Activated CD8-positive, alpha-beta T cell treated with anti-CD3 and anti-CD28 coated beads for 36 hours (primary cell): ENCODE measurements at regions not wholly inside any gene's neighbourhood (a gene's known extent, or its start where the extent isn't known, plus 50 kb on each side); places are given as distances from the start of the nearest gene placed in this dataset.
"Not testable (repeated sequence)": the region's sequence is repeated elsewhere in the genome, so short reads cannot be mapped to it uniquely, and the experiment has no call there.

ENCODE experiments used
- ATAC-seq: fragments of 200-7000 bp; cut with Tn5 transposase; one replicate; pipeline ENCODE4 v1.10.0; 2021; ENCODE audit warnings: mild to moderate bottlenecking, moderate library complexity
- CTCF ChIA-PET: fragments of 350-600 bp; sonication (Branson Sonifier 250); formaldehyde crosslinking; loops from one replicate; lab custom pipeline; 2021; ENCODE audit warnings: antibody characterized with exemption; lab: Charles Lee
- POLR2A ChIA-PET: fragments of 350-600 bp; sonication (Branson Sonifier 250); formaldehyde crosslinking; loops from one replicate; lab custom pipeline; 2021; ENCODE audit warnings: antibody characterized with exemption; lab: Charles Lee
- DNase-seq: peaks from one replicate; pipeline ENCODE4 v3.0.0-alpha.2; 2020
- H3K27ac Mint-ChIP-seq: one replicate; pipeline ENCODE4 v1.8.0; 2021; ENCODE audit warnings: mild to moderate bottlenecking, mixed read lengths
- H3K27me3 Mint-ChIP-seq: one replicate; pipeline ENCODE4 v1.8.0; 2021; ENCODE audit warnings: mixed read lengths
- H3K36me3 Mint-ChIP-seq: one replicate; pipeline ENCODE4 v1.8.0; 2021; ENCODE audit warnings: low read depth, mixed read lengths
- H3K4me1 Mint-ChIP-seq: one replicate; pipeline ENCODE4 v1.8.0; 2021; ENCODE audit warnings: low read depth, mixed read lengths
- H3K4me3 Mint-ChIP-seq: one replicate; pipeline ENCODE4 v1.8.0; 2021; ENCODE audit warnings: mild to moderate bottlenecking, moderate library complexity, mixed read lengths
- H3K9me3 Mint-ChIP-seq: one replicate; pipeline ENCODE4 v1.8.0; 2021; ENCODE audit warnings: mixed read lengths
- intact Hi-C: fragments of 100-400 bp; cut with micrococcal nuclease; formaldehyde crosslinking; loops from one replicate; pipeline ENCODE4 v1.10.0; 2022
- TF ChIP-seq, protein P1 (sequence below): fragments of 200-600 bp; IDR thresholded peaks from one replicate; pipeline ENCODE4 v1.8.0; 2022; ENCODE audit warnings: antibody characterized with exemption, mild to moderate bottlenecking

DNA sequence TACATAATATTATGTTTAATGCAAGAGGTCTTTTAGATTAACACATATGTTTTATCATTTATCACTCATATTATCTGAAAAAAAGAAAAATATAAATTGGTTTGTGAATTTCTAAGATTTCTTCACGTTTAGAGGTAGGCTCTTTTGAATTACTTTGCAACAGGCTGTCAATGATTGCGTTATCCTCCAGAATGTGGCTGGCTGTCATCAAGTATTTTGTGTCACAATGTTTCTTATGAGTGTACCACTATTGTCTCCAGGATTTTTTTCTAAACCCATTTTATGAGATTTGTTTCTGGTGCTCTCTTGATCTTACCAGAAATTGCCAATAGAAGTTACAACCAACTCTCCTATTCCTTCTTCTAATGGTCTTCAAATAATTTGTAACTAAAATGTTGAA, 307.9 kb downstream of the DMAC1 start:
- peaks cover 2% of the 10 kb centered on the region for H3K27me3 Mint-ChIP-seq
- CTCF ChIA-PET: no interaction called here
- H3K36me3 Mint-ChIP-seq: no peaks in the 10 kb centered on the region
- H3K9me3 Mint-ChIP-seq: no peaks in the 10 kb centered on the region
- no peak overlapping the region for H3K4me3 Mint-ChIP-seq
- TF ChIP-seq, protein P1, sequence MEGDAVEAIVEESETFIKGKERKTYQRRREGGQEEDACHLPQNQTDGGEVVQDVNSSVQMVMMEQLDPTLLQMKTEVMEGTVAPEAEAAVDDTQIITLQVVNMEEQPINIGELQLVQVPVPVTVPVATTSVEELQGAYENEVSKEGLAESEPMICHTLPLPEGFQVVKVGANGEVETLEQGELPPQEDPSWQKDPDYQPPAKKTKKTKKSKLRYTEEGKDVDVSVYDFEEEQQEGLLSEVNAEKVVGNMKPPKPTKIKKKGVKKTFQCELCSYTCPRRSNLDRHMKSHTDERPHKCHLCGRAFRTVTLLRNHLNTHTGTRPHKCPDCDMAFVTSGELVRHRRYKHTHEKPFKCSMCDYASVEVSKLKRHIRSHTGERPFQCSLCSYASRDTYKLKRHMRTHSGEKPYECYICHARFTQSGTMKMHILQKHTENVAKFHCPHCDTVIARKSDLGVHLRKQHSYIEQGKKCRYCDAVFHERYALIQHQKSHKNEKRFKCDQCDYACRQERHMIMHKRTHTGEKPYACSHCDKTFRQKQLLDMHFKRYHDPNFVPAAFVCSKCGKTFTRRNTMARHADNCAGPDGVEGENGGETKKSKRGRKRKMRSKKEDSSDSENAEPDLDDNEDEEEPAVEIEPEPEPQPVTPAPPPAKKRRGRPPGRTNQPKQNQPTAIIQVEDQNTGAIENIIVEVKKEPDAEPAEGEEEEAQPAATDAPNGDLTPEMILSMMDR: no peak
- ATAC-seq (no peak), DNase-seq (no peak)
- intact Hi-C loops: no loop called here
- POLR2A ChIA-PET: no interaction called here
- H3K4me1 Mint-ChIP-seq: no peaks in the 10 kb centered on the region
- no peak overlapping the region for H3K27ac Mint-ChIP-seq

DNA sequence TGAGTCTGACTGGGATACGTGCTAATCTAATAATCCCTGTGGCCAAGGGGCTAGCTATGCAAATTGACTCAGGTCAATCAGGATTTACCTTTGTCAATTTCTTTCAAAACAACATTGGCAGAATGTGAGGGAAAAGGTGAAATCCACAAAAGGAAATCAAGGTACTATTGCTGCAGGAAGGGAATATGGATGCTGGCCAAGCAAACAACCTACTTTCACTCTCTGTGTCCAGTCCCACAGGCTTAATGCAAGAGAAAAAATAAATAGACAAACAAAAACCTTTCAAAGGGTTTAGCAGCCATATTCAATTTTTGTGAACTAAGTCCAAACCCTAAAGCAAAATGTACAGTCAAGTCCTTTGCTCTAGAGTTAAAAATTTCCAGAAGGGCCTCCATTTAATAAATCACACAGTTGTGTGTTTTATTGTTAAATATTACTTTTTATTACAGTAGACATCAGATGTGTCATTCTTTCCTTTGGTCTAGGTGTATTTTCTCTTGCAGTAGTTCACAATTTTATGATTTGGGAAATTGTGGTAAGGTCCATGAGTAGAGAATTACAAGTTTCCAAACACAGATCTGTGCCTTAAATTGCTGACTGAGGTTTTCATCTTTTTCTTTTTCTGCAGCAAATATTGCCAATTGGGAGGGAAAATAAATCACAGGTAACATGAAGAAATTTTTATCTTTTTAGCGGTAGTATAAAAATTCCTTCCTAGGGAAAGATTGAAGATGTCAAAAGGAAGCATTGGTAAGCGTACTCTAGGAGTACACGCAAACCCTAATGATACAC, 309.1 kb downstream of the DMAC1 start:
- H3K36me3 Mint-ChIP-seq: no peaks in the 10 kb centered on the region
- intact Hi-C loops: no loop called here
- no peaks in the 10 kb centered on the region for H3K4me1 Mint-ChIP-seq
- TF ChIP-seq, protein P1: no peak
- POLR2A ChIA-PET: no interaction called here
- CTCF ChIA-PET: no interaction called here
- no peak overlapping the region for H3K4me3 Mint-ChIP-seq
- no peaks in the 10 kb centered on the region for H3K9me3 Mint-ChIP-seq
- peaks cover 1% of the 10 kb centered on the region for H3K27me3 Mint-ChIP-seq
- H3K27ac Mint-ChIP-seq: no peak overlapping the region
- ATAC-seq (no peak), DNase-seq (no peak)

DNA sequence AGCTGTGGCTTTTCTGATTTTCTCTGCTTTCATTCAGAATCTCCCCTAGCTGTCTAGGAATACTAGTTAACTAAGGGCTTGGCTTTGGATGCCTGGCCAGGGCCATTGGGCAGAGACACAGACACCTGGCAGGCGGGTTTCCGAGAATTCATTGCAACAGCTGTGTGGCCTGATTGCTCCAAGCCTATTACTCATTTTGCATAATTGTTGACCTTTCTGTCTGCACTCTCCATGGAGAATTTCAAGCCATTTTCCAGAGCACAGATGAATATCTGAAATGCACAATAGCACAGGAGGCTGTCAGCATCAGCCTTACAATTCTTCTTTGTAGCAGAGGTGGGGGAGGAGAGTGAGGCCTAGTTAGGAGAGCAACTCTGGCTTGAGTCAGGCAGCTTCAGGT, 310.5 kb downstream of the DMAC1 start:
- Mint-ChIP-seq H3K9me3 (no peaks in the 10 kb centered on the region), H3K27ac (no peak overlapping the region), H3K36me3 (no peaks in the 10 kb centered on the region), H3K4me3 (no peak overlapping the region), H3K4me1 (no peaks in the 10 kb centered on the region), H3K27me3 (peaks cover 1% of the 10 kb centered on the region)
- no peak for DNase-seq
- TF ChIP-seq, protein P1: no peak
- ATAC-seq: no peak
- intact Hi-C loops: no loop called here
- ChIA-PET POLR2A (no interaction called here), CTCF (no interaction called here)

DNA sequence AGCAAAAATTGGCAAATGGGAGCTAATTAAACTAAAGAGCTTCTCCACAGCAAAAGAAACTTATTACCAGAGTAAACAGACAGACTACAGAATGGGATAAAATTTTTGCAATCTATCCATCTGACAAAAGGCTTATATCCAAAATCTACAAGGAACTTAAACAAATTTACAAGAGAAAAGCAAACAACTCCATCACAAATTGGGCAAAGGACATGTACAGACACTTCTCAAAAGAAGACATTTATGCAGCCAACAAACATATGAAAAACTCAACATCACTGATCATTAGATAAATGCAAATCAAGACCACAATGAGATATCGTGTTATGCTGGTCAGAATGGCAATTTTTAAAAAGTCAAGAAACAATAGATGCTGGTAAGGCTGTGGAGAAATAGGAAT, 315.6 kb downstream of the DMAC1 start:
- H3K4me1 Mint-ChIP-seq, H3K27me3 Mint-ChIP-seq, H3K36me3 Mint-ChIP-seq, H3K4me3 Mint-ChIP-seq, H3K9me3 Mint-ChIP-seq, ATAC-seq, H3K27ac Mint-ChIP-seq, DNase-seq, POLR2A ChIA-PET, CTCF ChIA-PET, intact Hi-C loops: not testable (repeated sequence)

DNA sequence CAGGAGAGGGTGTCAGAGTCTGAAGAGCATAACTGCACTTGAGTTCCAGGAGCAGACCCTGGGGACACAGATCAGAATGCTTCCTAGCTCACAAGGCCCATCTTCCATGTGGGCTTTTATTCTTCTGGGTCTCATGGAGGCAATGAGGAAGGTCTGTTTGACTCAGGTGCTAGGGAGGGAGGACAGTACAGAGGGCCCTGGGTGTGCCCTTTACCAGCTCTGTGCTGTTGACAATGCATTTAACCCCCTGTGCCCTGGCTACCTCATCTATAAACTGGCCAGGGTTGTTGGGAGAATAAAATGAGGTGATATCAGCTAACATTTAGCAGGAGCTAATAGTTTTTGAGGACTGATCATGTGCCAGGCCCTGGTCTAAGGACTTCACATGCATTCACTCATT, 318.0 kb downstream of the DMAC1 start:
- Mint-ChIP-seq H3K4me3 (no peak overlapping the region), H3K4me1 (no peaks in the 10 kb centered on the region), H3K27ac (no peak overlapping the region), H3K36me3 (no peaks in the 10 kb centered on the region), H3K9me3 (no peaks in the 10 kb centered on the region), H3K27me3 (peaks cover 5% of the 10 kb centered on the region)
- ChIA-PET CTCF (no interaction called here), POLR2A (no interaction called here)
- TF ChIP-seq, protein P1: no peak
- intact Hi-C loops: no loop called here
- ATAC-seq (no peak), DNase-seq (no peak)
